Adrenal gland (tissue), 9 donors: ENCODE measurements at regions not wholly inside any gene's neighbourhood (a gene's known extent, or its start where the extent isn't known, plus 50 kb on each side); places are given as distances from the start of the nearest gene placed in this dataset.
"Not testable (repeated sequence)": the region's sequence is repeated elsewhere in the genome, so short reads cannot be mapped to it uniquely, and the experiment has no call there.

Source experiments
- DNase-seq, 7 donors: peaks; one replicate each; pipeline ENCODE4 v3.0.0-alpha.2; 2019 to 2020
- H3K27ac ChIP-seq, 5 donors: fragments of 200-600 bp; sonication (generic) in 4 of 5; 1 replicate in 3 of 5; 2 replicates in 2 of 5; pipeline versions ENCODE4 v1.5.1 to v1.8.0; 2016 to 2020; ENCODE audit warnings: mild to moderate bottlenecking in 1 of 5
- H3K27me3 ChIP-seq: fragments of 200-600 bp; 2 replicates; pipeline ENCODE4 v1.8.0; 2021
- H3K36me3 ChIP-seq, 2 donors: fragments of 200-600 bp; replicated peaks in 1 of 2; 1 replicate in 1 of 2; 2 replicates in 1 of 2; pipeline versions ENCODE4 v1.5.1 to v1.8.0; 2018 to 2022
- H3K4me1 ChIP-seq, 2 donors: fragments of 200-600 bp; replicated peaks in 1 of 2; 1 replicate in 1 of 2; 2 replicates in 1 of 2; pipeline versions ENCODE4 v1.5.1 to v1.8.0; 2018 to 2021
- H3K4me3 ChIP-seq, 4 donors: fragments of 200-600 bp; sonication (generic) in 3 of 4; one replicate each; pipeline ENCODE4 v1.5.1; 2016 to 2018
- H3K9me3 ChIP-seq, 3 donors: fragments of 200-600 bp; sonication (generic) in 1 of 3; replicated peaks in 1 of 3; 1 replicate in 2 of 3; 2 replicates in 1 of 3; pipeline versions ENCODE4 v1.5.1 to v1.8.0; 2016 to 2021
- CTCF ChIP-seq, 6 experiments: fragments of 450-650 bp in 4 of 6; fragments of 200-600 bp in 2 of 6; sonication (generic) in 1 of 6; IDR thresholded peaks; 1 replicate in 5 of 6; 2 replicates in 1 of 6; pipeline versions ENCODE4 v1.5.1 to v1.8.0; 2016 to 2021; ENCODE audit warnings: antibody characterized with exemption in 6 of 6, mild to moderate bottlenecking in 2 of 6, moderate library complexity in 1 of 6
- POLR2A ChIP-seq, 2 donors: fragments of 450-650 bp; IDR thresholded peaks; one replicate each; pipeline ENCODE4 v1.6.1; 2017; ENCODE audit warnings: antibody characterized with exemption in 2 of 2, mild to moderate bottlenecking in 2 of 2, moderate library complexity in 1 of 2
- WGBS, 4 donors: extraction: QIAGEN DNeasy Blood & Tissue Kit in 2 of 4; methylation state at CpG; one replicate each; pipeline versions ENCODE4 v1.1.5 to v1.1.7; 2013 to 2017; 5-methylcytosine and 5-hydroxymethylcytosine counted together
- intact Hi-C, 2 donors: fragments of 100-400 bp; cut with DNase I; formaldehyde crosslinking; loops; one replicate each; pipeline versions ENCODE4 v1.14.1 to v1.15.0; 2022 to 2023
- donor health status: healthy with polysubstance abuse.
- donor health status: Bipolar disorder and iron deficiency.
- donor health status: DM: yes; HTN: yes; CAD: no.
- donor health status: DM: no; HTN: no; CAD: no.
- donor health status: DM: no; HTN: no; CAD: no.

GRCh38 chr3:145290010-145290409 is 871.0 kb downstream of the PLOD2 start:
- Histone ChIP-seq H3K4me1 (no peaks in the 10 kb centered on the region), H3K9me3 (no peaks in the 10 kb centered on the region), H3K36me3 (no peaks in the 10 kb centered on the region), H3K27me3 (no peaks in the 10 kb centered on the region), H3K27ac (no peak overlapping the region), H3K4me3 (no peak overlapping the region)
- intact Hi-C loops, result no loop called here
- no peak for DNase-seq
- TF ChIP-seq CTCF (IDR thresholded peaks at IDR 0.05) (no peak), POLR2A (IDR thresholded peaks at IDR 0.05) (no peak)
- 71 to 89% (median 76%) methylated on average over 1 of the region's 1 CpG for WGBS, 4 donors

GRCh38 chr3:145294572-145294971 is 866.4 kb downstream of the PLOD2 start:
- no peaks in the 10 kb centered on the region for H3K36me3 ChIP-seq
- no peak for DNase-seq
- no peaks in the 10 kb centered on the region for H3K9me3 ChIP-seq
- no peaks in the 10 kb centered on the region for H3K27me3 ChIP-seq
- WGBS, 4 donors, result 25 to 76% (median 52%) methylated on average over 1 of the region's 1 CpG
- intact Hi-C loops, result no loop called here
- no peak overlapping the region for H3K27ac ChIP-seq
- TF ChIP-seq POLR2A (IDR thresholded peaks at IDR 0.05), result no peak
- TF ChIP-seq CTCF (IDR thresholded peaks at IDR 0.05), result no peak
- H3K4me3 ChIP-seq, result no peak overlapping the region
- no peaks in the 10 kb centered on the region for H3K4me1 ChIP-seq

DNA sequence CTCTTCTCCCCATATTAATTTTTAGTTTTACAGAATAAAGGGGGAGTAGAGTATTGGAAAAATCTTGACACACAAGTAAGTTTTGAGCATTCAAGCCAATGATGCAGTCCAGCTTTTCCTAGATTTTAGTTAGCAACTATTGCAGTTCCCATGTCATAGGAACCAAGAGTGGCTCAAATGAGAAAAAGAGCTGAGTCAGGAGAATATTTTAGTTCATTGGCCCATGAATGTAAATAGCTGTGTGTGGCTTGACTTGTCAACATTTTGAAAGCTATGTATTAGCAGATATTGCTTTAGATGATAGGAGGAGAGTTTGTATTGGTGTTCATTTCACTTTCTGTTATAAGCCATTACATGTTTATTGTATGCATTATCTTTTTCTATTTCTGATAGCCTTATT is 853.7 kb downstream of the PLOD2 start:
- Histone ChIP-seq H3K4me1 (no peaks in the 10 kb centered on the region), H3K27ac (no peak overlapping the region), H3K27me3 (no peaks in the 10 kb centered on the region), H3K4me3 (no peak overlapping the region), H3K36me3 (no peaks in the 10 kb centered on the region), H3K9me3 (no peaks in the 10 kb centered on the region)
- no peak for DNase-seq
- no peak for TF ChIP-seq CTCF (IDR thresholded peaks at IDR 0.05)
- no peak for TF ChIP-seq POLR2A (IDR thresholded peaks at IDR 0.05)
- intact Hi-C loops, result no loop called here

- no peak for TF ChIP-seq CTCF (IDR thresholded peaks at IDR 0.05)
- no peak for TF ChIP-seq POLR2A (IDR thresholded peaks at IDR 0.05)
- DNase-seq, result no peak
- intact Hi-C loops, result no loop called here
- H3K9me3 ChIP-seq, result no peaks in the 10 kb centered on the region
- no peaks in the 10 kb centered on the region for H3K4me1 ChIP-seq
- H3K27me3 ChIP-seq, result no peaks in the 10 kb centered on the region
- 76 to 100% (median 85%) methylated on average over 2 of the region's 2 CpGs for WGBS, 4 donors
- H3K27ac ChIP-seq, result no peak overlapping the region
- no peak overlapping the region for H3K4me3 ChIP-seq
- no peaks in the 10 kb centered on the region for H3K36me3 ChIP-seq
Observed at GRCh38 chr3:145313751-145314150, 847.2 kb downstream of the PLOD2 start.

- H3K9me3 ChIP-seq, H3K36me3 ChIP-seq, H3K27me3 ChIP-seq, H3K4me3 ChIP-seq, H3K27ac ChIP-seq, H3K4me1 ChIP-seq, intact Hi-C loops, DNase-seq: not testable (repeated sequence)
- WGBS, 4 donors, result 57 to 83% (median 72%) methylated on average over 4 of the region's 4 CpGs
Observed at GRCh38 chr3:145316253-145316652, 844.7 kb downstream of the PLOD2 start.
